ENCODE measurements at regions not wholly inside any gene's neighbourhood (a gene's known extent, or its start where the extent isn't known, plus 50 kb on each side); places are given as distances from the start of the nearest gene placed in this dataset.

- no peak for DNase-seq (ENCODE audit: extremely low spot score)
- no peak for TF ChIP-seq CTCF (IDR thresholded peaks at IDR 0.05; ENCODE audit: control extremely low read depth, extremely low read depth, low read depth, missing control alignments)
- ChIA-PET POLR2A (no interaction called here), CTCF (interaction anchor here (1.2 kb wide), 1 partner anchor 9 kb away, joined by 3 read pairs; no protein-coding TSS in a partner anchor)
Measured at GRCh38 chr4:22978656-22979055, 285.9 kb downstream of the GBA3 start.

- CTCF ChIA-PET: no interaction called here
- DNase-seq (ENCODE audit: extremely low spot score): no peak
- TF ChIP-seq CTCF (IDR thresholded peaks at IDR 0.05; ENCODE audit: control extremely low read depth, extremely low read depth, low read depth, missing control alignments): no peak
- POLR2A ChIA-PET: no interaction called here
Measured at GRCh38 chr4:22970665-22971064, 277.9 kb downstream of the GBA3 start.

DNA sequence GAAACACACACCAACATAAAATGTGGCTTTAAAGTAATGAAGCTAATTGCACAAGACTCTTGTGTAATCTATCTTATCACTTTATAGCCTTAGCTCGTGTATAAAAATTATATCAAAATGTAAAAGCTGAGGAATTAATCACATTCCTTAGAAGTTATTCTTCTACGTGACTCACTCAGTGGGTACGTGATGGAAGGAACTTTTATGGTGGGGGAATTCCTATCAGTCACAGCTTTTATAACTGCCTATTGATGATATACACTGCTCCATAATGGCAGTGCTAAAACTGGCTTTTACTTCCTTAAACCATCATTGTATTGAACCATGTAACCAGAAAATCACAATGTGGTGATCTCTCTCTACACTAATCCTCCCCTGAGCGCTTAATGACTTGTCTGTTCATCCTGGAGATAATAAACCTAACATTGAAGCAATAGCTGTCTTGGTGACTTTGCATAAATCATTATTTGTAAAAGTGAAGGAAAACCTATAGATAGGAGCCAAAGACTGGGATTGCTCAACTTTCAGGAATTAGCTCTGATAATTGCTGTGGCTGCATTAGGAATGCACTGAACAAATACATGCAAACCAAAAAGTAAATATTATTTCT is 276.7 kb downstream of the GBA3 start:
- TF ChIP-seq CTCF (IDR thresholded peaks at IDR 0.05; ENCODE audit: control extremely low read depth, extremely low read depth, low read depth, missing control alignments): no peak
- POLR2A ChIA-PET: no interaction called here
- DNase-seq (ENCODE audit: extremely low spot score): no peak
- CTCF ChIA-PET: interaction anchor here (0.6 kb wide), 1 partner anchor 8 kb away, joined by 3 read pairs; no protein-coding TSS in a partner anchor

DNA sequence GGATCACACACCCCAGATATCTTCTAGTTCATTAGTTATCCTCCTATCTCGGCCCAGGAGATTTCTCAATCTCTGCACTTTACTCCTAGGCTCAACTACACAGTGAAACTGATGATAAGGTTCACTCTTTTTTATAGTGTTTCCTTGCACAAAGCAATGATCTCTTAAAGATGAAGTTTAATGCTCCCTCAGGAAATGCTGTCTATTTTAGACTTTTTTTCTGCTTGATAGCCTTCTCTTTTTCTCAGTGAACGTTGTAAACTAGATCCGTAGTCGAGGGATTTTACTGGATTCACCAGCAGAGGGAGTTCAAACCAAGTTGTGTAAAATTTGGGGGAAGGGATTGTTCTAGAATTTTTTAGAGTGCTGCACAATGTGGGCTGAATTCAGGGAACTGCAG is 269.6 kb downstream of the GBA3 start:
- peak; percentile 1 for TF ChIP-seq CTCF (IDR thresholded peaks at IDR 0.05; ENCODE audit: control extremely low read depth, extremely low read depth, low read depth, missing control alignments)
- ChIA-PET CTCF (no interaction called here), POLR2A (no interaction called here)
- DNase-seq (ENCODE audit: extremely low spot score): no peak

GRCh38 chr4:22959483-22959882 is 266.7 kb downstream of the GBA3 start:
- TF ChIP-seq CTCF (IDR thresholded peaks at IDR 0.05; ENCODE audit: control extremely low read depth, extremely low read depth, low read depth, missing control alignments): no peak
- ChIA-PET POLR2A (no interaction called here), CTCF (no interaction called here)
- DNase-seq (ENCODE audit: extremely low spot score): no peak

DNA sequence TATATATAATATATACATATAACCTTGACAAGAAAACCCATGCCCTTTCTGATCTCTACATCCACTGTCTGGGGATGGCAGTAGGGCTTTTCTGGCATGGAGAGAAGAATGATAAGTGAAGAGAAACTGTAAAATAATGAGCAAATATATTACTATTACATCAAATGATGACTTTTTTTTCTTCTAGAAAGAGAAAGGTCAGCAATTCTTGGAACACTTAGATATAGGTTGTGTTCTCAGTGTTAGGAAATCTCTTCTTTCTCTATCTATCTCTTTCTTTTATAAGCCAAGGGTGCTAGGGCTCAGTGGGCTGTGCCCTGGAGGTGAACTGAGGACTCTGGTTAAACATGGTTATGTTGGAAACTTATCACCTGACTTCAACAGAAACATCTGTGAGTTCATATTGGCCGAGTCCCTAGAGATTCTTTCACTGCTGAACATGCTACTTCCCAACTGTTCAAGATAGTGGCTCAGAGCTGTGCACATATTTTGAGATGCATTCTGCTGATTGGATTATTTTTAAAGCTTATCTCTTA is 265.1 kb downstream of the GBA3 start:
- ChIA-PET CTCF (no interaction called here), POLR2A (no interaction called here)
- TF ChIP-seq CTCF (IDR thresholded peaks at IDR 0.05; ENCODE audit: control extremely low read depth, extremely low read depth, low read depth, missing control alignments): no peak

More for the DNA sequence above, 265.1 kb downstream of the GBA3 start:
- no peak for DNase-seq (ENCODE audit: extremely low spot score)

All from GM10248 (cell line).